ENCODE measurements at regions not wholly inside any gene's neighbourhood (a gene's known extent, or its start where the extent isn't known, plus 50 kb on each side); places are given as distances from the start of the nearest gene placed in this dataset.
"Not testable (repeated sequence)": the region's sequence is repeated elsewhere in the genome, so short reads cannot be mapped to it uniquely, and the experiment has no call there.

GRCh38 chr11:70551351-70552166 lies 153.2 kb downstream of the CTTN start:
- DNase-seq, result no peak

- DNase-seq, result no peak
Observed at GRCh38 chr11:70552167-70553150, 154.1 kb downstream of the CTTN start.

GRCh38 chr11:70555078-70555477 lies 156.7 kb downstream of the CTTN start:
- peak; percentile 70 for DNase-seq

GRCh38 chr11:70556884-70557741 lies 158.8 kb downstream of the CTTN start:
- DNase-seq, result no peak

GRCh38 chr11:70557742-70558485 lies 159.6 kb downstream of the CTTN start:
- no peak for DNase-seq

- DNase-seq, result no peak
Observed at GRCh38 chr11:70558681-70559080, 160.4 kb downstream of the CTTN start.

- no peak for DNase-seq
Observed at GRCh38 chr11:70559516-70559915, 161.2 kb downstream of the CTTN start.

- not testable (repeated sequence) for DNase-seq
Observed at GRCh38 chr11:70560621-70561020, 162.3 kb downstream of the CTTN start.

- no peak for DNase-seq
Observed at GRCh38 chr11:70566768-70567530, 168.6 kb downstream of the CTTN start.

- no peak for DNase-seq
Observed at GRCh38 chr11:70567680-70568034, 169.3 kb downstream of the CTTN start.

GRCh38 chr11:70568035-70568813 lies 169.9 kb downstream of the CTTN start:
- no peak for DNase-seq

GRCh38 chr11:70568814-70569617 lies 170.7 kb downstream of the CTTN start:
- DNase-seq, result no peak

- no peak for DNase-seq
Observed at GRCh38 chr11:70569618-70569890, 171.2 kb downstream of the CTTN start.

GRCh38 chr11:70569996-70570692 lies 171.8 kb downstream of the CTTN start:
- DNase-seq, result no peak

- DNase-seq, result no peak
Observed at GRCh38 chr11:70570693-70571395, 172.5 kb downstream of the CTTN start.

- DNase-seq, result no peak
Observed at GRCh38 chr11:70572974-70573260, 174.6 kb downstream of the CTTN start.

- DNase-seq, result no peak
Observed at GRCh38 chr11:70573701-70574151, 175.4 kb downstream of the CTTN start.

- DNase-seq, result no peak
Observed at GRCh38 chr11:70574725-70575347, 176.5 kb downstream of the CTTN start.
